ENCODE measurements at regions not wholly inside any gene's neighbourhood (a gene's known extent, or its start where the extent isn't known, plus 50 kb on each side); places are given as distances from the start of the nearest gene placed in this dataset.

- no peak for DNase-seq (ENCODE audit: extremely low spot score, unreplicated experiment)
- H3K4me1 Mint-ChIP-seq (ENCODE audit: unreplicated experiment), result peaks cover 26% of the 10 kb centered on the region
- H3K9me3 Mint-ChIP-seq (ENCODE audit: unreplicated experiment), result no peaks in the 10 kb centered on the region
- no peak overlapping the region for H3K4me3 Mint-ChIP-seq (ENCODE audit: unreplicated experiment)
- peaks cover 12% of the 10 kb centered on the region for H3K27me3 Mint-ChIP-seq (ENCODE audit: unreplicated experiment)
- H3K36me3 Mint-ChIP-seq (ENCODE audit: unreplicated experiment), result no peaks in the 10 kb centered on the region
- H3K27ac Mint-ChIP-seq (ENCODE audit: unreplicated experiment), result no peak overlapping the region
- TF ChIP-seq CTCF (IDR thresholded peaks at IDR 0.05), result no peak
Measured at GRCh38 chr7:155223021-155223420, 74.7 kb upstream of the INSIG1 start.

DNA sequence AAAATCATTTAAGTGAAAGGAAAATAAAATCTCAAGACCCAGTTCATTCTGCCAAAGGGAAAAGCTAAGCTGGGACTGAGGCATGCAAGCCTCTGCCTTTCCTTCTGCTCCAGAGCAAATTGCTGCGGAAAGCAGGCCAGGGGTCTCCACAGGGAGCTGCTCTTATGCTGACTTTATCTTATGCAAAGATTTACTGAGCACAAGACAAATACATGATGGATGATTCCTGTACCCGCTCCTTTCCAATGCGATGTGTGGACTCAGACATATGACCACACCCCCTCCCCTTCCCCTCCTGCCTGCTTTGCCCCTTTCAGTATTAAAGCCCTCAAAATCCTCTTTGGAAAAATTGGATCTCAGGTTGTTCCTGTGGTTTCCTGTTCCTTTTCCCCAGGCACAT lies 74.2 kb upstream of the INSIG1 start:
- H3K4me1 Mint-ChIP-seq (ENCODE audit: unreplicated experiment), result peaks cover 31% of the 10 kb centered on the region
- no peak for TF ChIP-seq CTCF (IDR thresholded peaks at IDR 0.05)
- H3K36me3 Mint-ChIP-seq (ENCODE audit: unreplicated experiment), result no peaks in the 10 kb centered on the region
- no peak overlapping the region for H3K27ac Mint-ChIP-seq (ENCODE audit: unreplicated experiment)
- H3K9me3 Mint-ChIP-seq (ENCODE audit: unreplicated experiment), result no peaks in the 10 kb centered on the region
- H3K27me3 Mint-ChIP-seq (ENCODE audit: unreplicated experiment), result peaks cover 12% of the 10 kb centered on the region
- no peak overlapping the region for H3K4me3 Mint-ChIP-seq (ENCODE audit: unreplicated experiment)
- DNase-seq (ENCODE audit: extremely low spot score, unreplicated experiment), result no peak

DNA sequence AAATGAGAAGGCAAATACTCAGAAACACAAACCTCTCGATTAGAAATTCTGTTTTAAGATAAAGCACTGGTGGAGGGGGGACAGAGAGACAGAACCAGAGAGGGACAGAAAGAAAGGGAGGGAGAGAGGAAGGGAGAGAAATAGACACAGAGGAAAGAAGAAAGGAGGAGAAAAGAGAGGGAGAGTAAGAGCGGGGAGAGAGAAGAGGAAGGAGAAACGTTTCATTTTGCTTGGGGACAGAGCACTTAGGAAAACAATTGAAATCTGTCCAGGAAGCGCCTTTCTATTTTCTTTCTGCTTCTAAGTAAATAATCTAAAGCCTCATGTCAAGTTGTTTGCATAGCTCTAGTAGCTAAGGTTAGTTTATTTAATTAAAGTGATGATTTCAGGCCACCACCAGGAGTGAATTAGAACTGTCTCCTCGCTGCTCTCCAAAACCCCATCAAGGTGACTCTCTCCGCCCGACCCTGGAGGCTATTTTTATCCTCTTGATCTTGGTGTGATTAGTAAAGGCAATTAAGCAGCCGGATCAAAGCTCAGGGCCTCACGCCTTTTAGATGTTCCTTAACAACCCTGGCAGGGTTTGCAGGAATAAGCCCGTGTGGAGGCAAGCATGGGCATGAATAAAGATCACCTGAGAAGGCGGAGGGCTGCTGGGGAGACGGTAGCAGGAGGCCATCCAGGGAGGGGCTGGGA lies 73.4 kb upstream of the INSIG1 start:
- Mint-ChIP-seq H3K4me1 (ENCODE audit: unreplicated experiment) (peaks cover 32% of the 10 kb centered on the region), H3K9me3 (ENCODE audit: unreplicated experiment) (no peaks in the 10 kb centered on the region), H3K27ac (ENCODE audit: unreplicated experiment) (no peak overlapping the region), H3K4me3 (ENCODE audit: unreplicated experiment) (no peak overlapping the region), H3K27me3 (ENCODE audit: unreplicated experiment) (peaks cover 12% of the 10 kb centered on the region), H3K36me3 (ENCODE audit: unreplicated experiment) (no peaks in the 10 kb centered on the region)
- no peak for TF ChIP-seq CTCF (IDR thresholded peaks at IDR 0.05)
- no peak for DNase-seq (ENCODE audit: extremely low spot score, unreplicated experiment)

GRCh38 chr7:155225095-155225494 lies 72.6 kb upstream of the INSIG1 start:
- no peak for TF ChIP-seq CTCF (IDR thresholded peaks at IDR 0.05)
- Mint-ChIP-seq H3K27ac (ENCODE audit: unreplicated experiment) (no peak overlapping the region), H3K27me3 (ENCODE audit: unreplicated experiment) (peaks cover 12% of the 10 kb centered on the region), H3K4me1 (ENCODE audit: unreplicated experiment) (peaks cover 32% of the 10 kb centered on the region), H3K9me3 (ENCODE audit: unreplicated experiment) (no peaks in the 10 kb centered on the region), H3K36me3 (ENCODE audit: unreplicated experiment) (no peaks in the 10 kb centered on the region), H3K4me3 (ENCODE audit: unreplicated experiment) (no peak overlapping the region)
- DNase-seq (ENCODE audit: extremely low spot score, unreplicated experiment), result no peak

DNA sequence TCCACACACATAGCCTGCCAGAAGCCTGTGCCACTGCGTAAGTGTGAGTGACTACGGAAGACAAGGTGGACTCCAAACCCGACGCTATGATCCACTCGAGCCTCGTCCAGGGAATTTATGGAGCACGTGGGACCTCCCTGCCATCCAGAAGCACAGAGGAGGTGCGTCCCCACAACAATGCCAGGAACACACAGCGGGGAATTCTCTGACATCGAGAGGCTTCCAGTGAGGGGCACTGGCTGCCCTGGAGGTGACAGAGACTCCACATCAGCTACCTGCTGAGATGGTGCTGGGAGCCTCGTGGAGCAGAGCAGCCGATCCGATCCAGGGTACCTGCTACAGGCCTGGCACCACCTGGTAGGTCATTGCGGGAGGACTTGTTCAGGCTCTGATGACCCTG lies 72.2 kb upstream of the INSIG1 start:
- no peaks in the 10 kb centered on the region for H3K9me3 Mint-ChIP-seq (ENCODE audit: unreplicated experiment)
- no peaks in the 10 kb centered on the region for H3K36me3 Mint-ChIP-seq (ENCODE audit: unreplicated experiment)
- H3K27ac Mint-ChIP-seq (ENCODE audit: unreplicated experiment), result peak overlapping the region; percentile 23
- DNase-seq (ENCODE audit: extremely low spot score, unreplicated experiment), result no peak
- TF ChIP-seq CTCF (IDR thresholded peaks at IDR 0.05), result no peak
- peaks cover 12% of the 10 kb centered on the region for H3K27me3 Mint-ChIP-seq (ENCODE audit: unreplicated experiment)
- H3K4me1 Mint-ChIP-seq (ENCODE audit: unreplicated experiment), result peaks cover 34% of the 10 kb centered on the region
- H3K4me3 Mint-ChIP-seq (ENCODE audit: unreplicated experiment), result no peak overlapping the region
